CD4-positive, alpha-beta T cell (primary cell): ENCODE measurements at regions not wholly inside any gene's neighbourhood (a gene's known extent, or its start where the extent isn't known, plus 50 kb on each side); places are given as distances from the start of the nearest gene placed in this dataset.

Experiments
- ATAC-seq: fragments of 200-7000 bp; cut with Tn5 transposase; one replicate; pipeline ENCODE4 v1.10.0; 2022; ENCODE audit warnings: mild to moderate bottlenecking; ENCODE audit not compliant: poor library complexity
- CTCF ChIA-PET: fragments of 350-600 bp; sonication (Branson Sonifier 250); formaldehyde crosslinking; loops from one replicate; lab custom pipeline; 2021; ENCODE audit warnings: antibody characterized with exemption, inconsistent platforms; lab: Charles Lee
- POLR2A ChIA-PET: fragments of 350-600 bp; sonication (Branson Sonifier 250); formaldehyde crosslinking; loops from one replicate; lab custom pipeline; 2021; ENCODE audit warnings: antibody characterized with exemption, inconsistent platforms; lab: Charles Lee
- DNase-seq, 14 experiments: peaks; one replicate each; pipeline ENCODE4 v3.0.0-alpha.2; 2013 to 2020; ENCODE audit warnings: mixed read lengths in 2 of 14
- H3K27ac ChIP-seq, 2 donors: one replicate each; pipeline versions ENCODE4 v1.5.1 to v1.7.0; 2013; ENCODE audit warnings: low read length in 2 of 2, low read depth in 1 of 2, mild to moderate bottlenecking in 1 of 2
- H3K27me3 ChIP-seq, 2 experiments: 1 replicate in 1 of 2; 2 replicates in 1 of 2; pipeline versions ENCODE4 v1.6.1 to v1.7.0; 2013; ENCODE audit warnings: low read length in 2 of 2, control low read depth in 1 of 2, mild to moderate bottlenecking in 1 of 2, moderate library complexity in 1 of 2; ENCODE audit not compliant: insufficient read depth in 2 of 2, control insufficient read depth in 1 of 2
- H3K36me3 ChIP-seq: one replicate; pipeline ENCODE4 v1.6.1; 2013; ENCODE audit warnings: low read length, control low read depth; ENCODE audit not compliant: insufficient read depth
- H3K4me1 ChIP-seq: one replicate; pipeline ENCODE4 v1.6.1; 2013; ENCODE audit warnings: low read length, control low read depth; ENCODE audit not compliant: insufficient read depth
- H3K4me3 ChIP-seq: one replicate; pipeline ENCODE4 v1.5.1; 2013; ENCODE audit warnings: mild to moderate bottlenecking, low read length, moderate library complexity
- H3K9me3 ChIP-seq, 2 experiments: 1 replicate in 1 of 2; 2 replicates in 1 of 2; pipeline versions ENCODE4 v1.6.1 to v1.7.0; 2013; ENCODE audit warnings: low read length in 2 of 2, mild to moderate bottlenecking in 2 of 2, control low read depth in 1 of 2, moderate library complexity in 1 of 2; ENCODE audit not compliant: control insufficient read depth in 1 of 2, insufficient read depth in 1 of 2
- H3K27ac Mint-ChIP-seq: one replicate; pipeline ENCODE4 v1.8.0; 2020; ENCODE audit warnings: mixed read lengths
- H3K27me3 Mint-ChIP-seq: one replicate; pipeline ENCODE4 v1.8.0; 2021; ENCODE audit warnings: mixed read lengths
- H3K36me3 Mint-ChIP-seq: one replicate; pipeline ENCODE4 v1.8.0; 2021; ENCODE audit warnings: low read depth, mixed read lengths
- H3K4me1 Mint-ChIP-seq: one replicate; pipeline ENCODE4 v1.8.0; 2021; ENCODE audit warnings: low read depth, mixed read lengths
- H3K4me3 Mint-ChIP-seq: one replicate; pipeline ENCODE4 v1.8.0; 2020; ENCODE audit warnings: mild to moderate bottlenecking, mixed read lengths
- H3K9me3 Mint-ChIP-seq: one replicate; pipeline ENCODE4 v1.8.0; 2020; ENCODE audit warnings: mixed read lengths
- intact Hi-C, 2 experiments: fragments of 100-400 bp; cut with DNase I in 1 of 2; cut with micrococcal nuclease in 1 of 2; formaldehyde crosslinking; loops; one replicate each; pipeline versions ENCODE4 v1.15.1 to v1.9.0; 2023 to 2025; cut with DNase I, micrococcal nuclease
- TF ChIP-seq, protein P1 (sequence below): fragments of 200-600 bp; IDR thresholded peaks from one replicate; pipeline ENCODE4 v1.8.0; 2022; ENCODE audit warnings: antibody characterized with exemption, mild to moderate bottlenecking

- Mint-ChIP-seq H3K27ac (no peak overlapping the region), H3K36me3 (no peaks in the 10 kb centered on the region), H3K9me3 (peaks cover 11% of the 10 kb centered on the region), H3K4me1 (no peaks in the 10 kb centered on the region), H3K4me3 (no peak overlapping the region), H3K27me3 (no peaks in the 10 kb centered on the region)
- Histone ChIP-seq H3K4me1 (no peaks in the 10 kb centered on the region), H3K9me3 (peaks cover 0 to 8% of the 10 kb centered on the region in 2 experiments), H3K36me3 (no peaks in the 10 kb centered on the region), H3K27me3 (no peaks in the 10 kb centered on the region), H3K27ac (no peak overlapping the region), H3K4me3 (no peak overlapping the region)
- DNase-seq (no peak), ATAC-seq (no peak)
- TF ChIP-seq, protein P1, sequence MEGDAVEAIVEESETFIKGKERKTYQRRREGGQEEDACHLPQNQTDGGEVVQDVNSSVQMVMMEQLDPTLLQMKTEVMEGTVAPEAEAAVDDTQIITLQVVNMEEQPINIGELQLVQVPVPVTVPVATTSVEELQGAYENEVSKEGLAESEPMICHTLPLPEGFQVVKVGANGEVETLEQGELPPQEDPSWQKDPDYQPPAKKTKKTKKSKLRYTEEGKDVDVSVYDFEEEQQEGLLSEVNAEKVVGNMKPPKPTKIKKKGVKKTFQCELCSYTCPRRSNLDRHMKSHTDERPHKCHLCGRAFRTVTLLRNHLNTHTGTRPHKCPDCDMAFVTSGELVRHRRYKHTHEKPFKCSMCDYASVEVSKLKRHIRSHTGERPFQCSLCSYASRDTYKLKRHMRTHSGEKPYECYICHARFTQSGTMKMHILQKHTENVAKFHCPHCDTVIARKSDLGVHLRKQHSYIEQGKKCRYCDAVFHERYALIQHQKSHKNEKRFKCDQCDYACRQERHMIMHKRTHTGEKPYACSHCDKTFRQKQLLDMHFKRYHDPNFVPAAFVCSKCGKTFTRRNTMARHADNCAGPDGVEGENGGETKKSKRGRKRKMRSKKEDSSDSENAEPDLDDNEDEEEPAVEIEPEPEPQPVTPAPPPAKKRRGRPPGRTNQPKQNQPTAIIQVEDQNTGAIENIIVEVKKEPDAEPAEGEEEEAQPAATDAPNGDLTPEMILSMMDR: no peak
- ChIA-PET POLR2A (no interaction called here), CTCF (no interaction called here)
- intact Hi-C loops: no loop called here
These were observed 425.3 kb upstream of the ANKRD30A start for GRCh38 chr10:36700123-36700522.

GRCh38 chr10:36692759-36693158 lies 432.6 kb upstream of the ANKRD30A start:
- DNase-seq (no peak), ATAC-seq (no peak)
- Mint-ChIP-seq H3K4me1 (no peaks in the 10 kb centered on the region), H3K9me3 (peaks cover 10% of the 10 kb centered on the region), H3K27me3 (no peaks in the 10 kb centered on the region), H3K27ac (no peak overlapping the region), H3K4me3 (no peak overlapping the region), H3K36me3 (no peaks in the 10 kb centered on the region)
- no peaks in the 10 kb centered on the region for H3K4me1 ChIP-seq
- no peak overlapping the region for H3K27ac ChIP-seq
- TF ChIP-seq, protein P1: no peak
- H3K36me3 ChIP-seq: no peaks in the 10 kb centered on the region
- H3K9me3 ChIP-seq: peaks cover 0 to 16% of the 10 kb centered on the region in 2 experiments
- no peaks in the 10 kb centered on the region for H3K27me3 ChIP-seq
- ChIA-PET CTCF (no interaction called here), POLR2A (no interaction called here)
- H3K4me3 ChIP-seq: no peak overlapping the region
- intact Hi-C loops: no loop called here

DNA sequence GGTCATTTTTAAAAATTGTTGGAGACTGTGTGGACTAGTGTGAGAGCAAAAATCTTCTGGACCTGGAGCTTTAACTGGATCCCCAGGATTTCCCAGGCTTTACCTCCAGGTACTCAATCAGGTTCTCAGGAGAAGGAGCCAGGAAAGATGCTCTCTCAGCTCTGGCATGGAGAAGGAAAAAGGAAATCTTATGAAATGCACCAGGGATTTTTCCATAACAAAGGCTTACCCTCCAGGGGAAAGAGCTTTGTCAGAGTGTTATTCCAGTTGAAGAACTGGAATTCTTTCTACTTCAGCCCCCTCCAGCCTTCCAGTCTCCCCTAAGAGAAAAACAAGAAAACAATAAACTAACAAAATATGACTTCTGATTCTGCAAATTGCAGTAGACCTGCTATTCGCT lies 436.7 kb upstream of the ANKRD30A start:
- Histone ChIP-seq H3K4me3 (no peak overlapping the region), H3K27me3 (no peaks in the 10 kb centered on the region), H3K9me3 (peaks cover 0 to 14% of the 10 kb centered on the region in 2 experiments), H3K36me3 (no peaks in the 10 kb centered on the region), H3K27ac (no peak overlapping the region), H3K4me1 (no peaks in the 10 kb centered on the region)
- H3K27me3 Mint-ChIP-seq: no peaks in the 10 kb centered on the region
- CTCF ChIA-PET: no interaction called here
- DNase-seq (no peak), ATAC-seq (no peak)
- peaks cover 6% of the 10 kb centered on the region for H3K9me3 Mint-ChIP-seq
- TF ChIP-seq, protein P1: no peak
- POLR2A ChIA-PET: no interaction called here
- H3K4me3 Mint-ChIP-seq: no peak overlapping the region
- H3K4me1 Mint-ChIP-seq: no peaks in the 10 kb centered on the region
- H3K36me3 Mint-ChIP-seq: no peaks in the 10 kb centered on the region
- intact Hi-C loops: loop anchor here in 1 of 2 experiments (5.0 kb wide), 1 partner anchor 51 kb away; no protein-coding TSS in a partner anchor
- H3K27ac Mint-ChIP-seq: no peak overlapping the region
